Neural progenitor cell (in vitro differentiated cells): ENCODE measurements at regions not wholly inside any gene's neighbourhood (a gene's known extent, or its start where the extent isn't known, plus 50 kb on each side); places are given as distances from the start of the nearest gene placed in this dataset.

Source experiments
- DNase-seq: peaks from one replicate; pipeline ENCODE4 v3.0.0-alpha.2; 2016; ENCODE audit warnings: low spot score
- H2AFZ ChIP-seq: fragments of 200-600 bp; sonication (generic); replicated peaks from 2 replicates; pipeline ENCODE4 v1.6.1; 2016; ENCODE audit warnings: antibody characterized with exemption
- H3F3A ChIP-seq: fragments of 200-600 bp; sonication (generic); 2 replicates; pipeline ENCODE4 v1.6.1; 2016; ENCODE audit warnings: antibody characterized with exemption, low read depth
- H3K27ac ChIP-seq: fragments of 200-600 bp; sonication (generic); 2 replicates; pipeline ENCODE4 v1.5.1; 2016; ENCODE audit warnings: mild to moderate bottlenecking
- H3K27me3 ChIP-seq: fragments of 200-600 bp; sonication (generic); 2 replicates; pipeline ENCODE4 v1.6.1; 2016; ENCODE audit warnings: mild to moderate bottlenecking, moderate library complexity
- H3K36me3 ChIP-seq: fragments of 200-600 bp; sonication (generic); 2 replicates; pipeline ENCODE4 v1.5.1; 2016
- H3K4me1 ChIP-seq: fragments of 200-600 bp; sonication (generic); 2 replicates; pipeline ENCODE4 v1.6.1; 2016; ENCODE audit warnings: mixed run types
- H3K4me2 ChIP-seq: fragments of 200-600 bp; sonication (generic); 2 replicates; pipeline ENCODE4 v1.6.1; 2016
- H3K4me3 ChIP-seq: fragments of 200-600 bp; sonication (generic); 2 replicates; pipeline ENCODE4 v1.5.1; 2016
- H3K79me2 ChIP-seq: fragments of 200-600 bp; sonication (generic); 2 replicates; pipeline ENCODE4 v1.6.1; 2016; ENCODE audit warnings: low read depth
- H3K9ac ChIP-seq: fragments of 200-600 bp; sonication (generic); 2 replicates; pipeline ENCODE4 v1.6.1; 2016
- H3K9me3 ChIP-seq: fragments of 200-600 bp; sonication (generic); 2 replicates; pipeline ENCODE4 v1.5.1; 2016; ENCODE audit warnings: low read depth
- H4K20me1 ChIP-seq: fragments of 200-600 bp; sonication (generic); 2 replicates; pipeline ENCODE4 v1.6.1; 2016; ENCODE audit warnings: low read depth
- H3K27ac Mint-ChIP-seq: 3 replicates; pipeline ENCODE4 v1.8.0; 2021; ENCODE audit warnings: mixed read lengths
- H3K27me3 Mint-ChIP-seq: 2 replicates; pipeline ENCODE4 v1.8.0; 2022; ENCODE audit warnings: low read depth, mild to moderate bottlenecking, inconsistent platforms, moderate library complexity, mixed read lengths; ENCODE audit not compliant: insufficient read depth
- H3K36me3 Mint-ChIP-seq: 3 replicates; pipeline ENCODE4 v1.8.0; 2021; ENCODE audit warnings: mixed read lengths
- H3K4me1 Mint-ChIP-seq: 3 replicates; pipeline ENCODE4 v1.8.0; 2021; ENCODE audit warnings: mixed read lengths
- H3K4me3 Mint-ChIP-seq: 3 replicates; pipeline ENCODE4 v1.8.0; 2021; ENCODE audit warnings: mild to moderate bottlenecking, moderate library complexity, mixed read lengths
- H3K9me3 Mint-ChIP-seq: 3 replicates; pipeline ENCODE4 v1.8.0; 2020; ENCODE audit warnings: mixed read lengths
- EZH2 ChIP-seq: fragments of 200-600 bp; sonication (generic); IDR thresholded peaks from 2 replicates; pipeline ENCODE4 v1.6.1; 2017; ENCODE audit warnings: antibody characterized with exemption, mild to moderate bottlenecking, moderate library complexity
- EZH2phosphoT487 ChIP-seq: fragments of 200-600 bp; sonication (generic); IDR thresholded peaks from 2 replicates; pipeline ENCODE4 v1.6.1; 2017; ENCODE audit warnings: antibody characterized with exemption
- TF ChIP-seq, protein P1 (sequence below): fragments of 200-600 bp; sonication (generic); IDR thresholded peaks from 2 replicates; pipeline ENCODE4 v1.5.1; 2017; ENCODE audit warnings: antibody characterized with exemption, mild to moderate bottlenecking

DNA sequence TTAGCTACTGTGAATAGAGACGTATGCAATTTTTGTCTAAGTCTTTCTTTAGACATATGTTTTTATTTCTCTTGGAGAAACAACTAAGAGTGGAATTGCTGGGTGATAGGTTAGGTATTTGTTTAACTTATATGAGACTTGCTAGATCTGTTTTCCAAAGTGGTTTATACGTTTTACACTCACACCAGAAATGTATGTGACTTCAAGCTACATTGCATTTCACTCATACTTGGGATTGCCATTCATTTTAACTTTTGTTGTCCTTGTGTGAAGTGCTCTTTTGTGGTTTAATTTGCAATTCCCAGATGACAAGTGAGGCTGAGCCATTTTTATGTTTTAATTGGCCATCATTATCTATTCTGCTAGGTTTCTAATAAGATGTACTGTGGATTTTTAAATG, 817.2 kb downstream of the GLUD2 start:
- Mint-ChIP-seq H3K27ac (no peak overlapping the region), H3K4me1 (no peaks in the 10 kb centered on the region)

DNA sequence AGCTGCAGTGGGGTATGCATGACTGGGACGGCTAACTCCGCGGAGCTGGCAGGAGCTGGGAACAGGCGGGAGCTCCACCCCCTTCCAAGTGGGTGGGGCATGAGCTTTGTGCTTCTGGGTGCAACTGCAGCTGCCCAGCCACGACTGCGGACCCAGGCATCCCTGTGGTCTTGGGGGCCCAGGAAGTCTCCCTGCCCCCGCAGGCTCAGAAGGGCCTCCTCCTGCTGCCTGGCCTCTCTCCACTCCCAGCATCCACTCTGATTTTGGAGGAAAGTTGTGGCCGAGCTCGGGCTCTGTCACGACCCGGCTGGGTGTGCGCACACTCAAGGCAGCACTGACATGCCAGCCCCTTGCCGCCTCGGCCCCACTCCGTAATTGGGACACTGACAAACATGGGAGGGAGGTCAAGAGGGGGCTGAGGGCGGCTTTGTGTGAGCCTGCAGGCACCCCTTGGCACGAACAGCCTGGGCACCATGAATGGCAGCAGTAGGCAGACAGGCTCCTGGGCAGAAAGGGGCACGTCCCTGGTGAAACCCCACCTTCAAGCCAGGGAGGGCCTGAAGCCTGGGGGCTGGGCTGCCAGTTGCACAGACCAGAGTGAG, 822.6 kb downstream of the GLUD2 start:
- H3K36me3 Mint-ChIP-seq: no peaks in the 10 kb centered on the region
- no peaks in the 10 kb centered on the region for H3K27me3 Mint-ChIP-seq
- no peaks in the 10 kb centered on the region for H3K4me1 Mint-ChIP-seq
- no peak overlapping the region for H3K27ac ChIP-seq
- no peak for DNase-seq
- H3K27ac Mint-ChIP-seq: no peak overlapping the region
- no peaks in the 10 kb centered on the region for H4K20me1 ChIP-seq
- no peaks in the 10 kb centered on the region for H3K36me3 ChIP-seq
- no peaks in the 10 kb centered on the region for H3K79me2 ChIP-seq
- no peak for TF ChIP-seq EZH2phosphoT487
- no peak for TF ChIP-seq EZH2
- TF ChIP-seq, protein P1, sequence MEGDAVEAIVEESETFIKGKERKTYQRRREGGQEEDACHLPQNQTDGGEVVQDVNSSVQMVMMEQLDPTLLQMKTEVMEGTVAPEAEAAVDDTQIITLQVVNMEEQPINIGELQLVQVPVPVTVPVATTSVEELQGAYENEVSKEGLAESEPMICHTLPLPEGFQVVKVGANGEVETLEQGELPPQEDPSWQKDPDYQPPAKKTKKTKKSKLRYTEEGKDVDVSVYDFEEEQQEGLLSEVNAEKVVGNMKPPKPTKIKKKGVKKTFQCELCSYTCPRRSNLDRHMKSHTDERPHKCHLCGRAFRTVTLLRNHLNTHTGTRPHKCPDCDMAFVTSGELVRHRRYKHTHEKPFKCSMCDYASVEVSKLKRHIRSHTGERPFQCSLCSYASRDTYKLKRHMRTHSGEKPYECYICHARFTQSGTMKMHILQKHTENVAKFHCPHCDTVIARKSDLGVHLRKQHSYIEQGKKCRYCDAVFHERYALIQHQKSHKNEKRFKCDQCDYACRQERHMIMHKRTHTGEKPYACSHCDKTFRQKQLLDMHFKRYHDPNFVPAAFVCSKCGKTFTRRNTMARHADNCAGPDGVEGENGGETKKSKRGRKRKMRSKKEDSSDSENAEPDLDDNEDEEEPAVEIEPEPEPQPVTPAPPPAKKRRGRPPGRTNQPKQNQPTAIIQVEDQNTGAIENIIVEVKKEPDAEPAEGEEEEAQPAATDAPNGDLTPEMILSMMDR: no peak
- H2AFZ ChIP-seq: no peak overlapping the region
- H3K9me3 Mint-ChIP-seq: no peaks in the 10 kb centered on the region
- no peaks in the 10 kb centered on the region for H3K9me3 ChIP-seq
- no peaks in the 10 kb centered on the region for H3K4me1 ChIP-seq
- H3K9ac ChIP-seq: no peak overlapping the region
- no peak overlapping the region for H3K4me2 ChIP-seq
- H3K4me3 ChIP-seq: no peak overlapping the region
- no peak overlapping the region for H3K4me3 Mint-ChIP-seq
- H3F3A ChIP-seq: no peaks in the 10 kb centered on the region
- no peaks in the 10 kb centered on the region for H3K27me3 ChIP-seq

More for the DNA sequence above, 817.2 kb downstream of the GLUD2 start:
- no peaks in the 10 kb centered on the region for H3K9me3 Mint-ChIP-seq
- Histone ChIP-seq H3K4me2 (no peak overlapping the region), H3K79me2 (no peaks in the 10 kb centered on the region), H3K27me3 (no peaks in the 10 kb centered on the region), H3K27ac (no peak overlapping the region), H3K4me1 (no peaks in the 10 kb centered on the region), H3F3A (no peaks in the 10 kb centered on the region), H3K4me3 (no peak overlapping the region), H3K36me3 (no peaks in the 10 kb centered on the region), H4K20me1 (no peaks in the 10 kb centered on the region), H2AFZ (no peak overlapping the region), H3K9ac (no peak overlapping the region), H3K9me3 (peaks cover 4% of the 10 kb centered on the region)
- no peaks in the 10 kb centered on the region for H3K27me3 Mint-ChIP-seq
- DNase-seq: no peak
- no peak for TF ChIP-seq EZH2phosphoT487
- no peak for TF ChIP-seq EZH2
- TF ChIP-seq, protein P1: no peak
- H3K36me3 Mint-ChIP-seq: no peaks in the 10 kb centered on the region
- no peak overlapping the region for H3K4me3 Mint-ChIP-seq

DNA sequence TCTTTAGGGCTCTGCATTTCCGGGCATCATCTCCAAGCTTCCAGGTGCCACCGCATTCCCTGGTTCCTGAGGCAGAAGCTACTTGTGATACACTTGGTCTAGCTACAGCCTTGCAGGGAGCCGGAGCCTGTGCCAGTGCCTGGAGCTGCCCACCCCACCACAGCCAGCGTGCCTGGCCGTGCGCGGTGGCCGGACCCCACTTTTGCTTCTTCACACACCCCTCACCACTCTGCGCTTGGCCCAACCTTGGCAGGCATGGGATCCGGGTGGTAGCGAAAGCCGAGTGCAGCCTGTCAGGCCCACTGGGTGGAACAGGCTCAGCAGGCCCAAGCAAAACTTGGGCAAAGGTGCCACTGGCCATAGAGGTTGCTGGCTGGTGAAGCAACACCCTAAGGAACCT, 823.7 kb downstream of the GLUD2 start:
- Mint-ChIP-seq H3K9me3 (no peaks in the 10 kb centered on the region), H3K27ac (no peak overlapping the region), H3K27me3 (no peaks in the 10 kb centered on the region), H3K36me3 (no peaks in the 10 kb centered on the region), H3K4me3 (no peak overlapping the region), H3K4me1 (no peaks in the 10 kb centered on the region)
- no peaks in the 10 kb centered on the region for H3K36me3 ChIP-seq
- H4K20me1 ChIP-seq: no peaks in the 10 kb centered on the region
- H3K9ac ChIP-seq: no peak overlapping the region
- H3K79me2 ChIP-seq: no peaks in the 10 kb centered on the region
- H3K4me3 ChIP-seq: no peak overlapping the region
- no peak overlapping the region for H3K27ac ChIP-seq
- no peaks in the 10 kb centered on the region for H3K4me1 ChIP-seq
- peaks cover 5% of the 10 kb centered on the region for H3K9me3 ChIP-seq
- DNase-seq: no peak
- H2AFZ ChIP-seq: no peak overlapping the region
- H3K4me2 ChIP-seq: no peak overlapping the region
- no peaks in the 10 kb centered on the region for H3K27me3 ChIP-seq
- no peaks in the 10 kb centered on the region for H3F3A ChIP-seq
- TF ChIP-seq EZH2: no peak
- no peak for TF ChIP-seq EZH2phosphoT487
- TF ChIP-seq, protein P1: no peak
